NCI-H460 (cell line): ENCODE measurements at regions not wholly inside any gene's neighbourhood (a gene's known extent, or its start where the extent isn't known, plus 50 kb on each side); places are given as distances from the start of the nearest gene placed in this dataset.
"Not testable (repeated sequence)": the region's sequence is repeated elsewhere in the genome, so short reads cannot be mapped to it uniquely, and the experiment has no call there.

Experiments
- DNase-seq: peaks from one replicate; pipeline ENCODE4 v3.0.0-alpha.2; 2016; ENCODE audit warnings: low read depth; ENCODE audit errors: extremely low read depth

GRCh38 chr6:159595173-159595572 lies 97.9 kb downstream of the SOD2 start:
- no peak for DNase-seq

GRCh38 chr6:159594750-159595117 lies 98.3 kb downstream of the SOD2 start:
- DNase-seq, result no peak

- DNase-seq, result no peak
Observed at GRCh38 chr6:159594106-159594749, 98.8 kb downstream of the SOD2 start.

- no peak for DNase-seq
Observed at GRCh38 chr6:159590835-159591234, 102.2 kb downstream of the SOD2 start.

- no peak for DNase-seq
Observed at GRCh38 chr6:159586684-159587083, 106.4 kb downstream of the SOD2 start.

- DNase-seq, result no peak
Observed at GRCh38 chr6:159582736-159583135, 110.3 kb downstream of the SOD2 start.

- DNase-seq, result no peak
Observed at GRCh38 chr6:159578629-159579028, 114.4 kb downstream of the SOD2 start.

GRCh38 chr6:159577564-159577963 lies 115.5 kb downstream of the SOD2 start:
- no peak for DNase-seq

- no peak for DNase-seq
Observed at GRCh38 chr6:159572439-159573110, 120.5 kb downstream of the SOD2 start.

GRCh38 chr6:159565181-159565710 lies 127.8 kb downstream of the SOD2 start:
- no peak for DNase-seq

- DNase-seq, result no peak
Observed at GRCh38 chr6:159564456-159564855, 128.6 kb downstream of the SOD2 start.

- no peak for DNase-seq
Observed at GRCh38 chr6:159557031-159557430, 136.0 kb downstream of the SOD2 start.

GRCh38 chr6:159555082-159555875 lies 137.8 kb downstream of the SOD2 start:
- no peak for DNase-seq

GRCh38 chr6:159541296-159541695 lies 151.7 kb downstream of the SOD2 start:
- no peak for DNase-seq

- no peak for DNase-seq
Observed at GRCh38 chr6:159540883-159541282, 152.2 kb downstream of the SOD2 start.

GRCh38 chr6:159540152-159540551 lies 152.9 kb downstream of the SOD2 start:
- peak; percentile 7 for DNase-seq

- not testable (repeated sequence) for DNase-seq
Observed at GRCh38 chr6:159538031-159538430, 155.0 kb downstream of the SOD2 start.

GRCh38 chr6:159535656-159536350 lies 157.2 kb downstream of the SOD2 start:
- DNase-seq, result no peak

GRCh38 chr6:159533568-159533967 lies 159.5 kb downstream of the SOD2 start:
- DNase-seq, result no peak

- no peak for DNase-seq
Observed at GRCh38 chr6:159533016-159533415, 160.0 kb downstream of the SOD2 start.

- DNase-seq, result no peak
Observed at GRCh38 chr6:159532155-159532554, 160.9 kb downstream of the SOD2 start.
